Endothelial cell of umbilical vein (primary cell): ENCODE measurements at regions not wholly inside any gene's neighbourhood (a gene's known extent, or its start where the extent isn't known, plus 50 kb on each side); places are given as distances from the start of the nearest gene placed in this dataset.

Source experiments
- BruUV-seq: library from RNA; stranded (reverse); fragments of 400-500 nt; replicated peaks from 2 replicates; lab custom pipeline; 2021; lab: Mats Ljungman, UMichigan
- CTCF ChIA-PET: fragments of 300-600, 350-600 bp; sonication (Branson Sonifier 250); formaldehyde crosslinking; loops from one replicate; lab custom pipeline; 2021; ENCODE audit warnings: antibody characterized with exemption, inconsistent platforms; lab: Charles Lee
- POLR2A ChIA-PET: fragments of 300-600, 350-600 bp; sonication (Branson Sonifier 250); formaldehyde crosslinking; loops from one replicate; lab custom pipeline; 2021; ENCODE audit warnings: antibody characterized with exemption, inconsistent platforms; lab: Charles Lee
- DNase-seq: peaks from one replicate; pipeline ENCODE4 v3.0.0-alpha.2; 2011; ENCODE audit warnings: low read depth, low spot score
- FAIRE-seq: peaks from 2 replicates; lab custom pipeline; 2011; peaks lifted over from hg19 to GRCh38; lab: Jason Lieb, UNC
- H2AFZ ChIP-seq: 2 replicates; pipeline ENCODE4 v1.6.0; 2012; ENCODE audit warnings: low read depth, low read length, control low read depth, inconsistent platforms
- H3K27ac ChIP-seq: 2 replicates; pipeline ENCODE4 v1.5.1; 2011; ENCODE audit warnings: low read depth, mild to moderate bottlenecking, control low read depth, low read length, moderate library complexity; ENCODE audit not compliant: insufficient read depth
- H3K27me3 ChIP-seq, 2 experiments: 2 replicates each; pipeline versions ENCODE4 v1.6.0 to v1.6.1; 2011; ENCODE audit warnings: low read length in 2 of 2, mixed read lengths in 1 of 2; ENCODE audit not compliant: control insufficient read depth in 2 of 2, insufficient read depth in 2 of 2
- H3K36me3 ChIP-seq, 2 experiments: 2 replicates in 1 of 2; 3 replicates in 1 of 2; pipeline ENCODE4 v1.5.1; 2011; ENCODE audit warnings: low read length in 2 of 2, mild to moderate bottlenecking in 1 of 2, moderate library complexity in 1 of 2; ENCODE audit not compliant: control insufficient read depth in 2 of 2, insufficient read depth in 2 of 2; ENCODE audit errors: extremely low read depth in 1 of 2
- H3K4me1 ChIP-seq: 3 replicates; pipeline ENCODE4 v1.5.1; 2011; ENCODE audit warnings: mild to moderate bottlenecking, low read length; ENCODE audit not compliant: control insufficient read depth, insufficient read depth; ENCODE audit errors: extremely low read depth
- H3K4me2 ChIP-seq: 2 replicates; pipeline ENCODE4 v1.6.1; 2011; ENCODE audit warnings: low read length, control low read depth, mixed read lengths; ENCODE audit not compliant: insufficient read depth
- H3K4me3 ChIP-seq, 3 experiments: fragments of 200-600 bp in 1 of 3; sonication (generic), shearing (Covaris generic) in 1 of 3; replicated peaks in 1 of 3; 2 replicates each; pipeline ENCODE4 v1.5.1; 2011 to 2016; ENCODE audit warnings: control low read depth in 3 of 3, low read length in 3 of 3, mild to moderate bottlenecking in 2 of 3, inconsistent platforms in 1 of 3, low read depth in 1 of 3, moderate library complexity in 1 of 3; ENCODE audit not compliant: insufficient read depth in 1 of 3
- H3K79me2 ChIP-seq: 2 replicates; pipeline ENCODE4 v1.6.0; 2012; ENCODE audit warnings: low read length, inconsistent platforms; ENCODE audit not compliant: control insufficient read depth, insufficient read depth
- H3K9ac ChIP-seq: replicated peaks from 2 replicates; pipeline ENCODE3; 2011; ENCODE audit warnings: low read length, control low read depth; ENCODE audit not compliant: insufficient read depth; ENCODE audit errors: extremely low read depth
- H3K9me1 ChIP-seq: replicated peaks from 3 replicates; pipeline ENCODE4 v1.6.0; 2011; ENCODE audit warnings: mild to moderate bottlenecking, low read length; ENCODE audit not compliant: control insufficient read depth, insufficient read depth; ENCODE audit errors: extremely low read depth
- H3K9me3 ChIP-seq: replicated peaks from 2 replicates; pipeline ENCODE4 v1.5.1; 2012; ENCODE audit warnings: low read length, inconsistent platforms; ENCODE audit not compliant: control insufficient read depth, insufficient read depth
- H4K20me1 ChIP-seq: replicated peaks from 2 replicates; pipeline ENCODE3; 2011; ENCODE audit warnings: mild to moderate bottlenecking, low read length; ENCODE audit not compliant: control insufficient read depth, insufficient read depth; ENCODE audit errors: extremely low read depth
- CTCF ChIP-seq, 2 donors: IDR thresholded peaks; 1 replicate in 1 of 2; 2 replicates in 1 of 2; pipeline ENCODE4 v1.5.1; 2011; ENCODE audit warnings: low read length in 2 of 2, mild to moderate bottlenecking in 2 of 2, moderate library complexity in 2 of 2, control low read depth in 1 of 2, inconsistent platforms in 1 of 2, low read depth in 1 of 2; ENCODE audit not compliant: insufficient read depth in 1 of 2; ENCODE audit errors: extremely low read depth in 1 of 2
- EZH2 ChIP-seq: IDR thresholded peaks from 2 replicates; pipeline ENCODE4 v1.6.1; 2012; ENCODE audit warnings: borderline replicate concordance, low read depth, mild to moderate bottlenecking, moderate library complexity, low read length, inconsistent platforms; ENCODE audit not compliant: severe bottlenecking
- FOS ChIP-seq: IDR thresholded peaks from 2 replicates; pipeline ENCODE4 v1.6.1; 2011; ENCODE audit warnings: mild to moderate bottlenecking, low read length, moderate library complexity, borderline replicate concordance; ENCODE audit not compliant: insufficient read depth
- GATA2 ChIP-seq: IDR thresholded peaks from 2 replicates; pipeline ENCODE4 v1.7.0; 2011; ENCODE audit warnings: low read depth, mild to moderate bottlenecking, moderate library complexity, mixed read lengths, low read length; ENCODE audit not compliant: insufficient read length, insufficient read depth
- JUN ChIP-seq: IDR thresholded peaks from 2 replicates; pipeline ENCODE4 v1.6.1; 2011; ENCODE audit warnings: borderline replicate concordance, low read depth; ENCODE audit not compliant: insufficient read length, insufficient read depth
- MAX ChIP-seq: IDR thresholded peaks from 2 replicates; pipeline ENCODE4 v1.6.1; 2011; ENCODE audit not compliant: insufficient read depth, insufficient read length
- MYC ChIP-seq: IDR thresholded peaks from one replicate; pipeline ENCODE4 v1.6.1; 2011; ENCODE audit warnings: mild to moderate bottlenecking, low read depth, low read length
- POLR2A ChIP-seq: IDR thresholded peaks from 2 replicates; pipeline ENCODE4 v1.6.1; 2012; ENCODE audit warnings: low read depth, mild to moderate bottlenecking, control low read depth, low read length
- POLR2AphosphoS5 ChIP-seq: IDR thresholded peaks from 2 replicates; pipeline ENCODE4 v1.6.1; 2012; ENCODE audit warnings: low read depth, mild to moderate bottlenecking, control low read depth, low read length, moderate library complexity; ENCODE audit not compliant: insufficient read depth
- dilution Hi-C: fragments of 300-500 bp; cut with MboI; formaldehyde crosslinking; loops from one replicate; pipeline ENCODE4 v1.15.0; 2019; ENCODE audit warnings: low sequenced_read_pairs; ENCODE audit not compliant: extremely low pct_ligation_motif_present
- intact Hi-C: fragments of 100-400 bp; cut with micrococcal nuclease; formaldehyde crosslinking; loops from one replicate; pipeline ENCODE4 v1.10.0; 2022

- intact Hi-C loops: no loop called here
- no peak for DNase-seq
- Histone ChIP-seq H3K9me3 (no peaks in the 10 kb centered on the region), H2AFZ (no peak overlapping the region), H3K4me2 (no peak overlapping the region), H3K27ac (no peak overlapping the region), H3K4me3 (no peak overlapping the region), H3K36me3 (no peaks in the 10 kb centered on the region), H3K4me1 (no peaks in the 10 kb centered on the region), H3K9ac (no peak overlapping the region), H3K27me3 (no peaks in the 10 kb centered on the region), H3K9me1 (no peaks in the 10 kb centered on the region), H4K20me1 (no peaks in the 10 kb centered on the region), H3K79me2 (no peaks in the 10 kb centered on the region)
- FAIRE-seq: no peak
- dilution Hi-C loops: no loop called here
- BruUV-seq: no TSS peak
- ChIA-PET CTCF (no interaction called here), POLR2A (no interaction called here)
- TF ChIP-seq EZH2: no peak
Measured at GRCh38 chr10:64409349-64409748, 888.1 kb downstream of the REEP3 start.

GRCh38 chr10:64416011-64416410 is 894.8 kb downstream of the REEP3 start:
- Histone ChIP-seq H4K20me1 (no peaks in the 10 kb centered on the region), H3K27ac (no peak overlapping the region), H3K9me1 (no peaks in the 10 kb centered on the region), H3K4me2 (no peak overlapping the region), H3K4me1 (no peaks in the 10 kb centered on the region), H3K27me3 (no peaks in the 10 kb centered on the region), H3K9me3 (no peaks in the 10 kb centered on the region), H2AFZ (no peak overlapping the region), H3K36me3 (no peaks in the 10 kb centered on the region), H3K79me2 (no peaks in the 10 kb centered on the region), H3K9ac (no peak overlapping the region), H3K4me3 (no peak overlapping the region)
- dilution Hi-C loops (no loop called here), intact Hi-C loops (no loop called here)
- DNase-seq (no peak), FAIRE-seq (no peak)
- no TSS peak for BruUV-seq
- CTCF ChIA-PET: no interaction called here
- POLR2A ChIA-PET: no interaction called here
- TF ChIP-seq MAX (no peak), FOS (no peak), MYC (no peak), JUN (no peak), EZH2 (no peak), CTCF (IDR thresholded peaks at IDR 0.05; ENCODE audit: extremely low read depth in 1 of 2, insufficient read depth in 1 of 2, low read depth in 1 of 2, low read length in 2 of 2) (no peak), POLR2AphosphoS5 (no peak), GATA2 (no peak), POLR2A (no peak)
